HG03521 (cell line): ENCODE measurements at regions not wholly inside any gene's neighbourhood (a gene's known extent, or its start where the extent isn't known, plus 50 kb on each side); places are given as distances from the start of the nearest gene placed in this dataset.
A peak's percentile ranks its signal among the peaks of the same experiment; 100 is the strongest.
"Not testable (repeated sequence)": the region's sequence is repeated elsewhere in the genome, so short reads cannot be mapped to it uniquely, and the experiment has no call there.

Source experiments
- ATAC-seq: cut with Tn5 transposase; IDR thresholded peaks from one replicate; pipeline ENCODE4 v1.9.1; 2021; ENCODE audit warnings: mild to moderate bottlenecking, moderate library complexity; ENCODE audit not compliant: unreplicated experiment

GRCh38 chr10:4274671-4275070 lies 489.7 kb upstream of the KLF6 start:
- not testable (repeated sequence) for ATAC-seq

GRCh38 chr10:4271193-4271592 lies 486.2 kb upstream of the KLF6 start:
- ATAC-seq, result no peak

- no peak for ATAC-seq
Measured at GRCh38 chr10:4270116-4270515, 485.1 kb upstream of the KLF6 start.

- ATAC-seq, result not testable (repeated sequence)
Measured at GRCh38 chr10:4268490-4268889, 483.5 kb upstream of the KLF6 start.

- ATAC-seq, result no peak
Measured at GRCh38 chr10:4267086-4267773, 482.2 kb upstream of the KLF6 start.

GRCh38 chr10:4266416-4267085 lies 481.5 kb upstream of the KLF6 start:
- no peak for ATAC-seq

- ATAC-seq, result no peak
Measured at GRCh38 chr10:4265964-4266363, 481.0 kb upstream of the KLF6 start.

GRCh38 chr10:4264209-4264865 lies 479.3 kb upstream of the KLF6 start:
- no peak for ATAC-seq

GRCh38 chr10:4263601-4263921 lies 478.6 kb upstream of the KLF6 start:
- no peak for ATAC-seq

GRCh38 chr10:4262870-4263600 lies 478.0 kb upstream of the KLF6 start:
- ATAC-seq, result no peak

GRCh38 chr10:4262449-4262848 lies 477.4 kb upstream of the KLF6 start:
- no peak for ATAC-seq

- ATAC-seq, result no peak
Measured at GRCh38 chr10:4260483-4261124, 475.6 kb upstream of the KLF6 start.

GRCh38 chr10:4257939-4258465 lies 473.0 kb upstream of the KLF6 start:
- no peak for ATAC-seq

GRCh38 chr10:4256971-4257370 lies 472.0 kb upstream of the KLF6 start:
- no peak for ATAC-seq

GRCh38 chr10:4255751-4256150 lies 470.7 kb upstream of the KLF6 start:
- no peak for ATAC-seq

- no peak for ATAC-seq
Measured at GRCh38 chr10:4254101-4254994, 469.3 kb upstream of the KLF6 start.

GRCh38 chr10:4252701-4253100 lies 467.7 kb upstream of the KLF6 start:
- ATAC-seq, result no peak

- peak; percentile 83 for ATAC-seq
Measured at GRCh38 chr10:4250587-4250887, 465.5 kb upstream of the KLF6 start.

- no peak for ATAC-seq
Measured at GRCh38 chr10:4249841-4250586, 465.0 kb upstream of the KLF6 start.
